Peyer's patch (tissue), 4 donors: ENCODE measurements at regions not wholly inside any gene's neighbourhood (a gene's known extent, or its start where the extent isn't known, plus 50 kb on each side); places are given as distances from the start of the nearest gene placed in this dataset.
A peak's percentile ranks its signal among the peaks of the same experiment; 100 is the strongest.

Experiments
- DNase-seq, 3 donors: peaks; one replicate each; pipeline ENCODE4 v3.0.0-alpha.2; 2017 to 2019
- H3K27ac ChIP-seq, 4 donors: fragments of 200-600 bp; sonication (generic); one replicate each; pipeline ENCODE4 v1.5.1; 2016 to 2019
- H3K27me3 ChIP-seq, 2 donors: fragments of 200-600 bp; sonication (generic); one replicate each; pipeline ENCODE4 v1.5.1; 2019
- H3K36me3 ChIP-seq, 3 donors: fragments of 200-600 bp; sonication (generic); one replicate each; pipeline ENCODE4 v1.5.1; 2016 to 2019
- H3K4me1 ChIP-seq, 4 donors: fragments of 200-600 bp; sonication (generic); one replicate each; pipeline ENCODE4 v1.5.1; 2016 to 2019
- H3K4me3 ChIP-seq, 4 donors: fragments of 200-600 bp; sonication (generic); 1 replicate in 3 of 4; 2 replicates in 1 of 4; pipeline ENCODE4 v1.5.1; 2016 to 2019; ENCODE audit warnings: mild to moderate bottlenecking in 1 of 4
- H3K9me3 ChIP-seq, 4 donors: fragments of 200-600 bp; sonication (generic); one replicate each; pipeline ENCODE4 v1.5.1; 2016 to 2019; ENCODE audit warnings: mild to moderate bottlenecking in 1 of 4
- POLR2A ChIP-seq, 2 donors: fragments of 450-650 bp; IDR thresholded peaks; one replicate each; pipeline ENCODE4 v1.5.1; 2017; ENCODE audit warnings: antibody characterized with exemption in 2 of 2, mild to moderate bottlenecking in 2 of 2, moderate library complexity in 2 of 2
- TF ChIP-seq, protein P1 (sequence below), 6 experiments: fragments of 450-650 bp in 4 of 6; fragments of 200-600 bp in 2 of 6; sonication (generic) in 1 of 6; IDR thresholded peaks; one replicate each; pipeline ENCODE4 v1.5.1; 2017 to 2019; ENCODE audit warnings: antibody characterized with exemption in 6 of 6, mild to moderate bottlenecking in 3 of 6, moderate library complexity in 1 of 6

DNA sequence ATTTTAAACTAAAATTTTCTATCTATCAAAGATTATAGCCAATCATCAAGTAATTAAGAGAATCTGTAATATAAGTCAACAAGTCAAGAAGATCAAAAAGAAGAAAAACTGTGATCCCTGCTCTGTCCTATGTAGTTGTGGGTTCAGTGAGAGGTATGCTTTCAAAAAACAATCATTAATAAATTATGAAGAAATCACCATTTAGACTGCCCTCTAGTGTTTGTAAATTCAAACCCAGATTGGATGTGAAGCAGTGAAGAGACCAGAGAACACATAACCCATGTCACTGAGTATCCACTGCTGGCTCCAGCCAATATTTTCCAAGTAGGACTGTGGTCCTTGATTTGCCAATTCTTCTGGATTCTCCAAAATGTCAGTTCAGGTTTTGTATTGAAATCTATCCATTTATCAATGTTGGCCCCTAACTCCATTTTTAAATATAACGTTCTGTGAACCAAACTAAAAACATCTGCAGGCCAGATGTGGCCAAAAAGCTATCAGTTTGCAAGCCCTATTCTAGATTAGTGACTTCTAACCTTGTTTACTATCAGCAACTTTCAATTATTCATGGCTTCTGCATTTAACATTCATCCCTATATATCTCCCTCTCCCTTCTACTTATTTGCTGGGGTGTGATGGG is 467.5 kb upstream of the CXADR start:
- DNase-seq: no peak
- no peak for TF ChIP-seq POLR2A (IDR thresholded peaks at IDR 0.05)
- TF ChIP-seq, protein P1, sequence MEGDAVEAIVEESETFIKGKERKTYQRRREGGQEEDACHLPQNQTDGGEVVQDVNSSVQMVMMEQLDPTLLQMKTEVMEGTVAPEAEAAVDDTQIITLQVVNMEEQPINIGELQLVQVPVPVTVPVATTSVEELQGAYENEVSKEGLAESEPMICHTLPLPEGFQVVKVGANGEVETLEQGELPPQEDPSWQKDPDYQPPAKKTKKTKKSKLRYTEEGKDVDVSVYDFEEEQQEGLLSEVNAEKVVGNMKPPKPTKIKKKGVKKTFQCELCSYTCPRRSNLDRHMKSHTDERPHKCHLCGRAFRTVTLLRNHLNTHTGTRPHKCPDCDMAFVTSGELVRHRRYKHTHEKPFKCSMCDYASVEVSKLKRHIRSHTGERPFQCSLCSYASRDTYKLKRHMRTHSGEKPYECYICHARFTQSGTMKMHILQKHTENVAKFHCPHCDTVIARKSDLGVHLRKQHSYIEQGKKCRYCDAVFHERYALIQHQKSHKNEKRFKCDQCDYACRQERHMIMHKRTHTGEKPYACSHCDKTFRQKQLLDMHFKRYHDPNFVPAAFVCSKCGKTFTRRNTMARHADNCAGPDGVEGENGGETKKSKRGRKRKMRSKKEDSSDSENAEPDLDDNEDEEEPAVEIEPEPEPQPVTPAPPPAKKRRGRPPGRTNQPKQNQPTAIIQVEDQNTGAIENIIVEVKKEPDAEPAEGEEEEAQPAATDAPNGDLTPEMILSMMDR (IDR thresholded peaks at IDR 0.05): peak in 1 of 6 experiments; percentile 12

DNA sequence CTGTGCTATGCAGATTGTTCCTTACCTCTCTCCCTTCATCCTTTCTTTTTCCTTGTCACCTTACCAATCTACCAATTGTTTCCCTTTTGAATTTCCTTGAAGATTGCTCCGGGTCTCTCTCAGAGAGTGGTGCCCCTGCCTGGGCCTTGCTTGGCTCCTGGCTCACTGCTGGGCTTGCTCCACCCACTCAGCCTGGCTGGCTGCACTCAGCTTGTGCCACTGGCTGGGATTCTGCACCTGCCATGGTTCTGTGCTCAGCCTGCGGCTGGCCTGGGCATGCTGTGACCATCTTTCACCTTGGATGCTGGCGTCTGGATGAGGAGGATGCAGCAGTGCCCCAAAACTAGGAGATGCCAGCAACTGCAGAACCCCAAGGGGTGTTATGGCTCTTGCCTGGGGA is 463.9 kb upstream of the CXADR start:
- no peaks in the 10 kb centered on the region for H3K27me3 ChIP-seq
- H3K4me1 ChIP-seq: no peaks in the 10 kb centered on the region
- no peaks in the 10 kb centered on the region for H3K9me3 ChIP-seq
- TF ChIP-seq, protein P1 (IDR thresholded peaks at IDR 0.05): no peak
- TF ChIP-seq POLR2A (IDR thresholded peaks at IDR 0.05): no peak
- H3K36me3 ChIP-seq: no peaks in the 10 kb centered on the region
- no peak overlapping the region for H3K27ac ChIP-seq
- H3K4me3 ChIP-seq: no peak overlapping the region
- DNase-seq: no peak

More for the DNA sequence above, 467.5 kb upstream of the CXADR start:
- H3K36me3 ChIP-seq: no peaks in the 10 kb centered on the region
- no peak overlapping the region for H3K27ac ChIP-seq
- H3K4me1 ChIP-seq: no peaks in the 10 kb centered on the region
- H3K4me3 ChIP-seq: no peak overlapping the region
- H3K27me3 ChIP-seq: no peaks in the 10 kb centered on the region
- no peaks in the 10 kb centered on the region for H3K9me3 ChIP-seq

DNA sequence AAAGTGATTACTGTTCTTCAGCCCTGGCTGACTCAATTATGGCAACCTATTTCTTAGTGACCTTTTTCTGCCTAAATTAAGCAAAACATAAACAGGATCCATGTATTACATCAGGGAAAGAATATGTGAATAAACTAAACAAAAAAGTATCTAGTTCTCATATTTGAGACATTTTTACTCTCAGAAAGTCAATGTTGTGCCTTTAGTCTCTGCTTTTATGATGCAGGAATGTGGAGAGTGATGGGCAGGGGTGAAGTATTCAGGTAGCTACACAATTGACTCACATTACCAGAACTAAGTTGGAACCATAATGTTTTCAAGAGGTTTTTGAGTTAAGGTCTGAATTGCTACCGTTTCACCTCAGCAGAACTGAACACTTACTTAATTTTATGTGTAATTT is 462.7 kb upstream of the CXADR start:
- Histone ChIP-seq H3K36me3 (no peaks in the 10 kb centered on the region), H3K9me3 (no peaks in the 10 kb centered on the region), H3K27ac (no peak overlapping the region), H3K27me3 (no peaks in the 10 kb centered on the region), H3K4me3 (no peak overlapping the region), H3K4me1 (no peaks in the 10 kb centered on the region)
- TF ChIP-seq, protein P1 (IDR thresholded peaks at IDR 0.05): no peak
- TF ChIP-seq POLR2A (IDR thresholded peaks at IDR 0.05): no peak
- no peak for DNase-seq

DNA sequence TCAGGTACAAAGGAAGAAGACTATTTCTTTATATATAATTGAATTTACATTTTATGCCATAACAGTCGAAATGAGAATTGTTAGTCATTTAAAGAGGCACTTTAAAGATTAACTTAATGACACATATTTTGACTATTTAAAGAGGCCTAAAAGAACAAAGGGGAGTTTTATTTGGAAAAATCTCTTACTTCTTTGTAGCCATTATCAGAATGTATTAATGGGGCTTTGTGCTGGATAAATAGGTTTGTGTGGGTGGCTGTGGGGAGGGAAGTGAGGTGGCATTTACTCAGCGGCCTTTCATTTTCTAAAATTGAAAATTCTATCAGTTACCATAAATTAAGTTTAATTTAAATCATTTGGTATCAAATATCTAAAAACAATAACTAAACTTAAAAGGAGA is 462.2 kb upstream of the CXADR start:
- Histone ChIP-seq H3K9me3 (no peaks in the 10 kb centered on the region), H3K27ac (no peak overlapping the region), H3K36me3 (no peaks in the 10 kb centered on the region), H3K4me1 (no peaks in the 10 kb centered on the region), H3K27me3 (no peaks in the 10 kb centered on the region), H3K4me3 (no peak overlapping the region)
- no peak for DNase-seq
- TF ChIP-seq, protein P1 (IDR thresholded peaks at IDR 0.05): no peak
- TF ChIP-seq POLR2A (IDR thresholded peaks at IDR 0.05): no peak

DNA sequence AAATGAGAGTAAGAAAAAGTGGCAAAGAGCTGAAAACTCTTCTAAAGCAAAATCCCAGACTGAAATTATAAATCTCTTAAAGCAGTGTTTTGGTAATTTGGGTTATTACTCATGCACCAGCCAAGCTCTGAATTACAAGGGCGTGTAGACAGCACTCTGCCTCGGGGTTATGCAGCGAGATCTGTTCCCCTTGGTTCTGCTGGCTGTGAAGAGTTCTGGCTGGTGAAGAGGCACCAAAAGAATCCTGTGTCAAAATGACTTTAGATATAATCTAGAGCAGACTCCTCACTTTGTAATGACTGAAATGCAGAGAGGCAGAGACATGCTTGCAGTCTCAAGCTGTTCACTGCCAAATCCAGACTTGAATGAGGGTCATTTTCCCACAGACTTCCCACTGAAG is 461.8 kb upstream of the CXADR start:
- H3K4me3 ChIP-seq: no peak overlapping the region
- TF ChIP-seq POLR2A (IDR thresholded peaks at IDR 0.05): no peak
- TF ChIP-seq, protein P1 (IDR thresholded peaks at IDR 0.05): no peak
- no peak overlapping the region for H3K27ac ChIP-seq
- H3K9me3 ChIP-seq: no peaks in the 10 kb centered on the region
- no peaks in the 10 kb centered on the region for H3K27me3 ChIP-seq
- no peak for DNase-seq
- H3K4me1 ChIP-seq: no peaks in the 10 kb centered on the region
- no peaks in the 10 kb centered on the region for H3K36me3 ChIP-seq

DNA sequence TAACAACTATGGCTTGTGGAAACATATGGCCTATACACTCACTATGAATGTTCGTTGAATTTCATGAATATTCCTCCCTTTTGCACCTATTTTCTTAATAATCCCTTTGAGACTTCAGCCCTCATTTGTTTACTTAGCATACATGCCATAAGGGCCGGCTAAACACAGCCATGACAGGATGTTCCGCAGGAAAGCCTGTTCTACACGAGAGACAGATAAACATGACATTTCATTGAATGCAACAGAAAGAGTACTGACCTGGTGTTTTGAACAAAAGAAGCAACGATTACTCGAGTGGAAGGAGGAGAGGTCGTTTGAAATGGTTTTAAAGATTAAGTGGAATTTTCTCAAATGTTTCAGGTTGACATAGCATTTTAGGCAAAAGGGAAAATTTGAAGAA is 459.5 kb upstream of the CXADR start:
- no peak overlapping the region for H3K4me3 ChIP-seq
- no peaks in the 10 kb centered on the region for H3K9me3 ChIP-seq
- H3K4me1 ChIP-seq: no peaks in the 10 kb centered on the region
- H3K27ac ChIP-seq: no peak overlapping the region
- no peak for DNase-seq
- no peaks in the 10 kb centered on the region for H3K27me3 ChIP-seq
- TF ChIP-seq, protein P1 (IDR thresholded peaks at IDR 0.05): no peak
- no peaks in the 10 kb centered on the region for H3K36me3 ChIP-seq
